Cardiac fibroblast (primary cell): ENCODE measurements at regions not wholly inside any gene's neighbourhood (a gene's known extent, or its start where the extent isn't known, plus 50 kb on each side); places are given as distances from the start of the nearest gene placed in this dataset.

Experiments
- DNase-seq, 2 donors: peaks; one replicate each; pipeline versions ENCODE4 v3.0.0 to v3.0.0-alpha.2; 2010; ENCODE audit warnings: low read depth in 2 of 2
- H3K4me3 ChIP-seq, 2 donors: replicated peaks in 1 of 2; 1 replicate in 1 of 2; 2 replicates in 1 of 2; pipeline ENCODE4 v1.5.1; 2011; ENCODE audit warnings: low read depth in 2 of 2, low read length in 2 of 2, mild to moderate bottlenecking in 2 of 2, moderate library complexity in 1 of 2
- CTCF ChIP-seq: IDR thresholded peaks from one replicate; pipeline ENCODE4 v1.5.1; 2011; ENCODE audit warnings: low read depth, mild to moderate bottlenecking, low read length, inconsistent platforms

- no peak for TF ChIP-seq CTCF
- no peak for DNase-seq
- no peak overlapping the region for H3K4me3 ChIP-seq
These were observed 249.9 kb downstream of the SKAP2 start for GRCh38 chr7:26614503-26614902.

- TF ChIP-seq CTCF, result no peak
These were observed 248.2 kb downstream of the SKAP2 start for GRCh38 chr7:26616235-26616634.

GRCh38 chr7:26617066-26617465 is 247.3 kb downstream of the SKAP2 start:
- no peak overlapping the region for H3K4me3 ChIP-seq
- no peak for DNase-seq
- TF ChIP-seq CTCF, result no peak

More at GRCh38 chr7:26616235-26616634, 248.2 kb downstream of the SKAP2 start:
- no peak overlapping the region for H3K4me3 ChIP-seq
- DNase-seq, result no peak
